NCI-H2196 (cell line): ENCODE measurements at regions not wholly inside any gene's neighbourhood (a gene's known extent, or its start where the extent isn't known, plus 50 kb on each side); places are given as distances from the start of the nearest gene placed in this dataset.
"Not testable (repeated sequence)": the region's sequence is repeated elsewhere in the genome, so short reads cannot be mapped to it uniquely, and the experiment has no call there.

Source experiments
- DNase-seq: peaks from one replicate; lab custom pipeline; 2025; ENCODE audit not compliant: unreplicated experiment; lab: John Stamatoyannopoulos, UW

GRCh38 chr4:101670897-101671296 is 119.6 kb upstream of the BANK1 start:
- no peak for DNase-seq

- no peak for DNase-seq
Measured at GRCh38 chr4:101670370-101670769, 120.2 kb upstream of the BANK1 start.

GRCh38 chr4:101669832-101670188 is 120.7 kb upstream of the BANK1 start:
- no peak for DNase-seq

- DNase-seq, result no peak
Measured at GRCh38 chr4:101669138-101669831, 121.2 kb upstream of the BANK1 start.

- no peak for DNase-seq
Measured at GRCh38 chr4:101667348-101667747, 123.2 kb upstream of the BANK1 start.

- DNase-seq, result no peak
Measured at GRCh38 chr4:101660607-101661006, 129.9 kb upstream of the BANK1 start.

GRCh38 chr4:101655857-101656256 is 134.7 kb upstream of the BANK1 start:
- no peak for DNase-seq

- DNase-seq, result no peak
Measured at GRCh38 chr4:101655005-101655404, 135.5 kb upstream of the BANK1 start.

GRCh38 chr4:101651778-101652177 is 138.8 kb upstream of the BANK1 start:
- DNase-seq, result no peak

- peak; percentile 14 for DNase-seq
Measured at GRCh38 chr4:101649790-101650515, 140.6 kb upstream of the BANK1 start.

- DNase-seq, result no peak
Measured at GRCh38 chr4:101647710-101648034, 142.9 kb upstream of the BANK1 start.

- DNase-seq, result no peak
Measured at GRCh38 chr4:101644516-101644915, 146.0 kb upstream of the BANK1 start.

- DNase-seq, result no peak
Measured at GRCh38 chr4:101643186-101643837, 147.2 kb upstream of the BANK1 start.

- not testable (repeated sequence) for DNase-seq
Measured at GRCh38 chr4:101632766-101633165, 157.8 kb upstream of the BANK1 start.

GRCh38 chr4:101630319-101630986 is 160.1 kb upstream of the BANK1 start:
- no peak for DNase-seq

GRCh38 chr4:101621120-101621519 is 169.4 kb upstream of the BANK1 start:
- DNase-seq, result no peak

- DNase-seq, result no peak
Measured at GRCh38 chr4:101615652-101616051, 174.9 kb upstream of the BANK1 start.

- not testable (repeated sequence) for DNase-seq
Measured at GRCh38 chr4:101606989-101607388, 183.5 kb upstream of the BANK1 start.

GRCh38 chr4:101604976-101605375 is 185.6 kb upstream of the BANK1 start:
- no peak for DNase-seq

GRCh38 chr4:101600287-101600686 is 190.2 kb upstream of the BANK1 start:
- DNase-seq, result no peak

- no peak for DNase-seq
Measured at GRCh38 chr4:101599620-101600019, 190.9 kb upstream of the BANK1 start.
